ENCODE measurements at regions not wholly inside any gene's neighbourhood (a gene's known extent, or its start where the extent isn't known, plus 50 kb on each side); places are given as distances from the start of the nearest gene placed in this dataset.

- Histone ChIP-seq H3K27me3 (ENCODE audit: insufficient read depth, poor library complexity, severe bottlenecking) (no peaks in the 10 kb centered on the region), H3K4me3 (replicated peaks; ENCODE audit: insufficient read depth, low read length) (no peak overlapping the region), H3K27ac (replicated peaks) (no peak overlapping the region)
- TF ChIP-seq SPI1 (IDR thresholded peaks at IDR 0.05; ENCODE audit: borderline replicate concordance, low read depth), result no peak
- TF ChIP-seq, protein P1, sequence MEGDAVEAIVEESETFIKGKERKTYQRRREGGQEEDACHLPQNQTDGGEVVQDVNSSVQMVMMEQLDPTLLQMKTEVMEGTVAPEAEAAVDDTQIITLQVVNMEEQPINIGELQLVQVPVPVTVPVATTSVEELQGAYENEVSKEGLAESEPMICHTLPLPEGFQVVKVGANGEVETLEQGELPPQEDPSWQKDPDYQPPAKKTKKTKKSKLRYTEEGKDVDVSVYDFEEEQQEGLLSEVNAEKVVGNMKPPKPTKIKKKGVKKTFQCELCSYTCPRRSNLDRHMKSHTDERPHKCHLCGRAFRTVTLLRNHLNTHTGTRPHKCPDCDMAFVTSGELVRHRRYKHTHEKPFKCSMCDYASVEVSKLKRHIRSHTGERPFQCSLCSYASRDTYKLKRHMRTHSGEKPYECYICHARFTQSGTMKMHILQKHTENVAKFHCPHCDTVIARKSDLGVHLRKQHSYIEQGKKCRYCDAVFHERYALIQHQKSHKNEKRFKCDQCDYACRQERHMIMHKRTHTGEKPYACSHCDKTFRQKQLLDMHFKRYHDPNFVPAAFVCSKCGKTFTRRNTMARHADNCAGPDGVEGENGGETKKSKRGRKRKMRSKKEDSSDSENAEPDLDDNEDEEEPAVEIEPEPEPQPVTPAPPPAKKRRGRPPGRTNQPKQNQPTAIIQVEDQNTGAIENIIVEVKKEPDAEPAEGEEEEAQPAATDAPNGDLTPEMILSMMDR (IDR thresholded peaks at IDR 0.05; ENCODE audit: insufficient read depth, low read length), result no peak
- TF ChIP-seq, protein P2, sequence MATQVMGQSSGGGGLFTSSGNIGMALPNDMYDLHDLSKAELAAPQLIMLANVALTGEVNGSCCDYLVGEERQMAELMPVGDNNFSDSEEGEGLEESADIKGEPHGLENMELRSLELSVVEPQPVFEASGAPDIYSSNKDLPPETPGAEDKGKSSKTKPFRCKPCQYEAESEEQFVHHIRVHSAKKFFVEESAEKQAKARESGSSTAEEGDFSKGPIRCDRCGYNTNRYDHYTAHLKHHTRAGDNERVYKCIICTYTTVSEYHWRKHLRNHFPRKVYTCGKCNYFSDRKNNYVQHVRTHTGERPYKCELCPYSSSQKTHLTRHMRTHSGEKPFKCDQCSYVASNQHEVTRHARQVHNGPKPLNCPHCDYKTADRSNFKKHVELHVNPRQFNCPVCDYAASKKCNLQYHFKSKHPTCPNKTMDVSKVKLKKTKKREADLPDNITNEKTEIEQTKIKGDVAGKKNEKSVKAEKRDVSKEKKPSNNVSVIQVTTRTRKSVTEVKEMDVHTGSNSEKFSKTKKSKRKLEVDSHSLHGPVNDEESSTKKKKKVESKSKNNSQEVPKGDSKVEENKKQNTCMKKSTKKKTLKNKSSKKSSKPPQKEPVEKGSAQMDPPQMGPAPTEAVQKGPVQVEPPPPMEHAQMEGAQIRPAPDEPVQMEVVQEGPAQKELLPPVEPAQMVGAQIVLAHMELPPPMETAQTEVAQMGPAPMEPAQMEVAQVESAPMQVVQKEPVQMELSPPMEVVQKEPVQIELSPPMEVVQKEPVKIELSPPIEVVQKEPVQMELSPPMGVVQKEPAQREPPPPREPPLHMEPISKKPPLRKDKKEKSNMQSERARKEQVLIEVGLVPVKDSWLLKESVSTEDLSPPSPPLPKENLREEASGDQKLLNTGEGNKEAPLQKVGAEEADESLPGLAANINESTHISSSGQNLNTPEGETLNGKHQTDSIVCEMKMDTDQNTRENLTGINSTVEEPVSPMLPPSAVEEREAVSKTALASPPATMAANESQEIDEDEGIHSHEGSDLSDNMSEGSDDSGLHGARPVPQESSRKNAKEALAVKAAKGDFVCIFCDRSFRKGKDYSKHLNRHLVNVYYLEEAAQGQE (IDR thresholded peaks at IDR 0.05; ENCODE audit: insufficient replicate concordance, low read depth), result no peak
- TF ChIP-seq POLR2AphosphoS5 (IDR thresholded peaks at IDR 0.05; ENCODE audit: low read depth), result no peak
- TF ChIP-seq GABPA (IDR thresholded peaks at IDR 0.05; ENCODE audit: low read depth), result no peak
- no peak for DNase-seq (ENCODE audit: low read depth in 1 of 2, low spot score in 1 of 2)
Observed at GRCh38 chr9:25936031-25936430, 257.8 kb upstream of the TUSC1 start.

DNA sequence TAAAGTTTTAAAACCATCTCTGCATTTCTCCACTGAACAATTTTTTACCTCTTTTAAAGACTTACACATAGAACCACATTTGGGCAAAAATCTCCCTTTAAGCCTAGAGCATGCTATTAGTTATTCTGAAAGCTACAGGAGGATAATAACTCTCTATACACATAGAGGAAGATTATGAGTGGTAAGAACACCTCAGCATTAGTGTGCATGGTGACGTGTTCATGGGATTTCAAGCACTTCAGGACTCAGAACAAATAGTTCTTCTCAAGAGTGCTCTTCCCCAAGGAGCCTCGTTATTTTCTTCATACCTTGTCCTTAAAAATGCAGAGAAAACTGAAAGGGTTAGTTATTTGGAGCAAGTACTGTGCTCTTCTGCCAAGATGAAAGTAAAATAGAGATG lies 256.9 kb upstream of the TUSC1 start:
- Histone ChIP-seq H3K4me3 (replicated peaks; ENCODE audit: insufficient read depth, low read length) (no peak overlapping the region), H3K27me3 (ENCODE audit: insufficient read depth, poor library complexity, severe bottlenecking) (no peaks in the 10 kb centered on the region), H3K27ac (replicated peaks) (no peak overlapping the region)
- TF ChIP-seq, protein P2 (IDR thresholded peaks at IDR 0.05; ENCODE audit: insufficient replicate concordance, low read depth), result no peak
- no peak for TF ChIP-seq POLR2AphosphoS5 (IDR thresholded peaks at IDR 0.05; ENCODE audit: low read depth)
- no peak for TF ChIP-seq SPI1 (IDR thresholded peaks at IDR 0.05; ENCODE audit: borderline replicate concordance, low read depth)
- TF ChIP-seq, protein P1 (IDR thresholded peaks at IDR 0.05; ENCODE audit: insufficient read depth, low read length), result no peak
- no peak for TF ChIP-seq GABPA (IDR thresholded peaks at IDR 0.05; ENCODE audit: low read depth)
- DNase-seq (ENCODE audit: low read depth in 1 of 2, low spot score in 1 of 2), result no peak

DNA sequence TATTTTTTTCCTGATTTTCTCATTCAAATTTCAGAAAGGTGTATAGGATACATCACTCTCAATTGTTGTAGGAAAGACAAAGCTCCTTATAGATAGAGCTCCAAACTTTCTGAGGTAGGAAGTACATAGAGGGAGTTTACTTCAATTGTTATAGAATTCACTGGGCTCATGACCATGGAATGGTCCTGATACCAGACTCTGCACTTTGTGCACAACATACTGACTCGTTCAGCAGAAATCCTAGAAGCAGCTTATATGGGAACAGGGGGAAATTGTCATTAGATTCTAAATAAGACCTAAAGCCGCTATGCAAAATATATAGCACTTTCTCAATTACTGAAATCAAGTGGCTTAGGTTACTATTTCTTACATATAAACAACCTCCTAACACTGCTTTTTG lies 240.5 kb upstream of the TUSC1 start:
- Histone ChIP-seq H3K27me3 (ENCODE audit: insufficient read depth, poor library complexity, severe bottlenecking) (no peaks in the 10 kb centered on the region), H3K27ac (replicated peaks) (no peak overlapping the region), H3K4me3 (replicated peaks; ENCODE audit: insufficient read depth, low read length) (no peak overlapping the region)
- no peak for DNase-seq (ENCODE audit: low read depth in 1 of 2, low spot score in 1 of 2)
- TF ChIP-seq GABPA (IDR thresholded peaks at IDR 0.05; ENCODE audit: low read depth), result no peak
- TF ChIP-seq, protein P1 (IDR thresholded peaks at IDR 0.05; ENCODE audit: insufficient read depth, low read length), result no peak
- no peak for TF ChIP-seq POLR2AphosphoS5 (IDR thresholded peaks at IDR 0.05; ENCODE audit: low read depth)
- TF ChIP-seq, protein P2 (IDR thresholded peaks at IDR 0.05; ENCODE audit: insufficient replicate concordance, low read depth), result no peak
- no peak for TF ChIP-seq SPI1 (IDR thresholded peaks at IDR 0.05; ENCODE audit: borderline replicate concordance, low read depth)
